ENCODE measurements at regions not wholly inside any gene's neighbourhood (a gene's known extent, or its start where the extent isn't known, plus 50 kb on each side); places are given as distances from the start of the nearest gene placed in this dataset.
"Not testable (repeated sequence)": the region's sequence is repeated elsewhere in the genome, so short reads cannot be mapped to it uniquely, and the experiment has no call there.

GRCh38 chr5:23727271-23727670 is 219.9 kb downstream of the PRDM9 start:
- no peak for DNase-seq

GRCh38 chr5:23730023-23730422 is 222.6 kb downstream of the PRDM9 start:
- no peak for DNase-seq

- no peak for DNase-seq
Measured at GRCh38 chr5:23740029-23740428, 232.6 kb downstream of the PRDM9 start.

- no peak for DNase-seq
Measured at GRCh38 chr5:23742701-23743100, 235.3 kb downstream of the PRDM9 start.

- DNase-seq = no peak
Measured at GRCh38 chr5:23755906-23756305, 248.5 kb downstream of the PRDM9 start.

GRCh38 chr5:23756779-23757178 is 249.4 kb downstream of the PRDM9 start:
- DNase-seq = no peak

GRCh38 chr5:23763170-23763569 is 255.8 kb downstream of the PRDM9 start:
- DNase-seq = no peak

GRCh38 chr5:23776684-23777083 is 269.3 kb downstream of the PRDM9 start:
- DNase-seq = no peak

GRCh38 chr5:23800307-23800706 is 292.9 kb downstream of the PRDM9 start:
- DNase-seq = not testable (repeated sequence)

GRCh38 chr5:23820765-23821471 is 313.5 kb downstream of the PRDM9 start:
- no peak for DNase-seq

GRCh38 chr5:23823521-23823920 is 316.1 kb downstream of the PRDM9 start:
- peak; percentile 25 for DNase-seq

GRCh38 chr5:23825196-23825595 is 317.8 kb downstream of the PRDM9 start:
- no peak for DNase-seq

GRCh38 chr5:23840083-23840482 is 332.7 kb downstream of the PRDM9 start:
- DNase-seq = no peak

- no peak for DNase-seq
Measured at GRCh38 chr5:23864786-23865185, 357.4 kb downstream of the PRDM9 start.

GRCh38 chr5:23877847-23878246 is 370.4 kb downstream of the PRDM9 start:
- no peak for DNase-seq

- DNase-seq = no peak
Measured at GRCh38 chr5:23884405-23885031, 377.1 kb downstream of the PRDM9 start.

GRCh38 chr5:23893561-23893960 is 386.2 kb downstream of the PRDM9 start:
- no peak for DNase-seq

- no peak for DNase-seq
Measured at GRCh38 chr5:23895614-23896013, 388.2 kb downstream of the PRDM9 start.

GRCh38 chr5:23930985-23931384 is 423.6 kb downstream of the PRDM9 start:
- no peak for DNase-seq

GRCh38 chr5:23951261-23951928 is 444.0 kb downstream of the PRDM9 start:
- DNase-seq = not testable (repeated sequence)

- no peak for DNase-seq
Measured at GRCh38 chr5:23963449-23963848, 456.0 kb downstream of the PRDM9 start.

GRCh38 chr5:23977365-23977764 is 470.0 kb downstream of the PRDM9 start:
- no peak for DNase-seq

GRCh38 chr5:23977997-23978396 is 470.6 kb downstream of the PRDM9 start:
- DNase-seq = no peak

- no peak for DNase-seq
Measured at GRCh38 chr5:23991406-23991805, 484.0 kb downstream of the PRDM9 start.
